ENCODE measurements at regions not wholly inside any gene's neighbourhood (a gene's known extent, or its start where the extent isn't known, plus 50 kb on each side); places are given as distances from the start of the nearest gene placed in this dataset.

GRCh38 chr16:13307851-13308250 lies 406.5 kb downstream of the SHISA9 start:
- TF ChIP-seq, protein P1, sequence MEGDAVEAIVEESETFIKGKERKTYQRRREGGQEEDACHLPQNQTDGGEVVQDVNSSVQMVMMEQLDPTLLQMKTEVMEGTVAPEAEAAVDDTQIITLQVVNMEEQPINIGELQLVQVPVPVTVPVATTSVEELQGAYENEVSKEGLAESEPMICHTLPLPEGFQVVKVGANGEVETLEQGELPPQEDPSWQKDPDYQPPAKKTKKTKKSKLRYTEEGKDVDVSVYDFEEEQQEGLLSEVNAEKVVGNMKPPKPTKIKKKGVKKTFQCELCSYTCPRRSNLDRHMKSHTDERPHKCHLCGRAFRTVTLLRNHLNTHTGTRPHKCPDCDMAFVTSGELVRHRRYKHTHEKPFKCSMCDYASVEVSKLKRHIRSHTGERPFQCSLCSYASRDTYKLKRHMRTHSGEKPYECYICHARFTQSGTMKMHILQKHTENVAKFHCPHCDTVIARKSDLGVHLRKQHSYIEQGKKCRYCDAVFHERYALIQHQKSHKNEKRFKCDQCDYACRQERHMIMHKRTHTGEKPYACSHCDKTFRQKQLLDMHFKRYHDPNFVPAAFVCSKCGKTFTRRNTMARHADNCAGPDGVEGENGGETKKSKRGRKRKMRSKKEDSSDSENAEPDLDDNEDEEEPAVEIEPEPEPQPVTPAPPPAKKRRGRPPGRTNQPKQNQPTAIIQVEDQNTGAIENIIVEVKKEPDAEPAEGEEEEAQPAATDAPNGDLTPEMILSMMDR (IDR thresholded peaks at IDR 0.05; ENCODE audit: borderline replicate concordance, extremely low read depth, low read length, poor library complexity, severe bottlenecking) = no peak
- TF ChIP-seq EZH2 (IDR thresholded peaks at IDR 0.05; ENCODE audit: borderline replicate concordance, low read depth, low read length, severe bottlenecking) = no peak
